SKM-1 treated with dmso at 0.1 percent for 144 hours (cell line): ENCODE measurements at regions not wholly inside any gene's neighbourhood (a gene's known extent, or its start where the extent isn't known, plus 50 kb on each side); places are given as distances from the start of the nearest gene placed in this dataset.

Experiments used
- DNase-seq: peaks from one replicate; lab custom pipeline; 2025; ENCODE audit not compliant: unreplicated experiment; lab: John Stamatoyannopoulos, UW

GRCh38 chr2:13576406-13577036 lies 859.8 kb downstream of the TRIB2 start:
- no peak for DNase-seq

- DNase-seq = no peak
These were observed 861.8 kb downstream of the TRIB2 start for GRCh38 chr2:13578547-13578946.

GRCh38 chr2:13581471-13581870 lies 864.7 kb downstream of the TRIB2 start:
- no peak for DNase-seq

GRCh38 chr2:13583609-13584008 lies 866.9 kb downstream of the TRIB2 start:
- no peak for DNase-seq

GRCh38 chr2:13584020-13584419 lies 867.3 kb downstream of the TRIB2 start:
- no peak for DNase-seq

GRCh38 chr2:13585732-13586131 lies 869.0 kb downstream of the TRIB2 start:
- no peak for DNase-seq

- no peak for DNase-seq
These were observed 879.5 kb downstream of the TRIB2 start for GRCh38 chr2:13596233-13596632.

- no peak for DNase-seq
These were observed 880.4 kb downstream of the TRIB2 start for GRCh38 chr2:13597176-13597575.

- DNase-seq = no peak
These were observed 884.8 kb downstream of the TRIB2 start for GRCh38 chr2:13601506-13601905.

- DNase-seq = no peak
These were observed 888.4 kb downstream of the TRIB2 start for GRCh38 chr2:13604951-13605661.

- peak; percentile 16 for DNase-seq
These were observed 890.4 kb downstream of the TRIB2 start for GRCh38 chr2:13607139-13607538.

GRCh38 chr2:13611939-13612338 lies 895.2 kb downstream of the TRIB2 start:
- no peak for DNase-seq

GRCh38 chr2:13616059-13616458 lies 899.3 kb downstream of the TRIB2 start:
- DNase-seq = no peak

- no peak for DNase-seq
These were observed 899.9 kb downstream of the TRIB2 start for GRCh38 chr2:13616616-13617015.

GRCh38 chr2:13628122-13628521 lies 911.4 kb downstream of the TRIB2 start:
- DNase-seq = no peak

- DNase-seq = no peak
These were observed 921.4 kb downstream of the TRIB2 start for GRCh38 chr2:13638181-13638580.

GRCh38 chr2:13649918-13650317 lies 933.2 kb downstream of the TRIB2 start:
- no peak for DNase-seq

GRCh38 chr2:13650586-13651180 lies 933.9 kb downstream of the TRIB2 start:
- DNase-seq = peak; percentile 2

GRCh38 chr2:13651684-13652131 lies 935.0 kb downstream of the TRIB2 start:
- no peak for DNase-seq

- no peak for DNase-seq
These were observed 936.0 kb downstream of the TRIB2 start for GRCh38 chr2:13652531-13653313.

- DNase-seq = no peak
These were observed 937.7 kb downstream of the TRIB2 start for GRCh38 chr2:13654416-13654815.

- DNase-seq = no peak
These were observed 943.5 kb downstream of the TRIB2 start for GRCh38 chr2:13660231-13660630.
